Adrenal gland (tissue), 5 donors: ENCODE measurements at regions not wholly inside any gene's neighbourhood (a gene's known extent, or its start where the extent isn't known, plus 50 kb on each side); places are given as distances from the start of the nearest gene placed in this dataset.

Experiments
- POLR2A ChIP-seq, 2 donors: fragments of 450-650 bp; IDR thresholded peaks; one replicate each; pipeline ENCODE4 v1.6.1; 2017; ENCODE audit warnings: antibody characterized with exemption in 2 of 2, mild to moderate bottlenecking in 2 of 2, moderate library complexity in 1 of 2
- TF ChIP-seq, protein P1 (sequence below), 6 experiments: fragments of 450-650 bp in 4 of 6; fragments of 200-600 bp in 2 of 6; sonication (generic) in 1 of 6; IDR thresholded peaks; 1 replicate in 5 of 6; 2 replicates in 1 of 6; pipeline versions ENCODE4 v1.5.1 to v1.8.0; 2016 to 2021; ENCODE audit warnings: antibody characterized with exemption in 6 of 6, mild to moderate bottlenecking in 2 of 6, moderate library complexity in 1 of 6
- donor health status: DM: no; HTN: no; CAD: no.

DNA sequence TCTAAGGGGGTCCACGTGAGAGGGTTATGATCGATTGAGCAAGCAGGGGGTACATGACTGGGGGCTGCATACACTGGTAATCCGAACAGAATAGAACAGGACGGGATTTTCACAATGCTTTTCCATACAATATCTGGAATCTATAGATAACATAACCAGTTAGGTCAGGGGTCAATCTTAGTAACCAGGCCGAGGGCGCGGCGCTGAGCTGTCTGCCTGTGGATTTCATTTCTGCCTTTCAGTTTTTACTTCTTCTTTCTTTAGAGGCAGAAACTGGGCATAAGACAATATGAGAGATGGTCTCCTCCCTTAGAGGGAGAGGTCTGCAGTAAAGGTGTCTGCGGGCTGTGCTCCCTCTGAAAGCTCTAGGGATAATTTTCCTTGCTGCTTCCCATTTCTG is 261.3 kb downstream of the XXYLT1 start:
- TF ChIP-seq, protein P1, sequence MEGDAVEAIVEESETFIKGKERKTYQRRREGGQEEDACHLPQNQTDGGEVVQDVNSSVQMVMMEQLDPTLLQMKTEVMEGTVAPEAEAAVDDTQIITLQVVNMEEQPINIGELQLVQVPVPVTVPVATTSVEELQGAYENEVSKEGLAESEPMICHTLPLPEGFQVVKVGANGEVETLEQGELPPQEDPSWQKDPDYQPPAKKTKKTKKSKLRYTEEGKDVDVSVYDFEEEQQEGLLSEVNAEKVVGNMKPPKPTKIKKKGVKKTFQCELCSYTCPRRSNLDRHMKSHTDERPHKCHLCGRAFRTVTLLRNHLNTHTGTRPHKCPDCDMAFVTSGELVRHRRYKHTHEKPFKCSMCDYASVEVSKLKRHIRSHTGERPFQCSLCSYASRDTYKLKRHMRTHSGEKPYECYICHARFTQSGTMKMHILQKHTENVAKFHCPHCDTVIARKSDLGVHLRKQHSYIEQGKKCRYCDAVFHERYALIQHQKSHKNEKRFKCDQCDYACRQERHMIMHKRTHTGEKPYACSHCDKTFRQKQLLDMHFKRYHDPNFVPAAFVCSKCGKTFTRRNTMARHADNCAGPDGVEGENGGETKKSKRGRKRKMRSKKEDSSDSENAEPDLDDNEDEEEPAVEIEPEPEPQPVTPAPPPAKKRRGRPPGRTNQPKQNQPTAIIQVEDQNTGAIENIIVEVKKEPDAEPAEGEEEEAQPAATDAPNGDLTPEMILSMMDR (IDR thresholded peaks at IDR 0.05): no peak
- no peak for TF ChIP-seq POLR2A (IDR thresholded peaks at IDR 0.05)
